HL-60 (cell line): ENCODE measurements at regions not wholly inside any gene's neighbourhood (a gene's known extent, or its start where the extent isn't known, plus 50 kb on each side); places are given as distances from the start of the nearest gene placed in this dataset.

Experiments used
- DNase-seq, 2 experiments: peaks; one replicate each; pipeline ENCODE4 v3.0.0-alpha.2; 2010 to 2020; ENCODE audit warnings: low read depth in 1 of 2, low spot score in 1 of 2
- H3K27ac ChIP-seq: fragments of 250-450 bp; sonication (Bioruptor Pico); replicated peaks from 2 replicates; pipeline ENCODE4 v1.5.1; 2020; ENCODE audit warnings: mild to moderate bottlenecking, moderate library complexity
- H3K27me3 ChIP-seq: fragments of 250-450 bp; sonication (Bioruptor Pico); 2 replicates; pipeline ENCODE4 v1.5.1; 2021; ENCODE audit warnings: mild to moderate bottlenecking, moderate library complexity; ENCODE audit not compliant: insufficient read depth, poor library complexity, severe bottlenecking
- H3K4me3 ChIP-seq: replicated peaks from 2 replicates; pipeline ENCODE4 v1.5.1; 2011; ENCODE audit warnings: mild to moderate bottlenecking, control low read depth, low read length; ENCODE audit not compliant: insufficient read depth
- CTCF ChIP-seq: IDR thresholded peaks from one replicate; pipeline ENCODE4 v1.5.1; 2011; ENCODE audit warnings: low read length, control low read depth, inconsistent platforms; ENCODE audit not compliant: insufficient read depth
- GABPA ChIP-seq: IDR thresholded peaks from 2 replicates; pipeline ENCODE4 v1.6.1; 2012; ENCODE audit warnings: low read depth
- POLR2AphosphoS5 ChIP-seq: IDR thresholded peaks from 2 replicates; pipeline ENCODE4 v1.6.1; 2012; ENCODE audit warnings: low read depth
- REST ChIP-seq: IDR thresholded peaks from 2 replicates; pipeline ENCODE4 v1.6.1; 2012; ENCODE audit warnings: low read depth; ENCODE audit not compliant: insufficient replicate concordance
- SPI1 ChIP-seq: IDR thresholded peaks from 2 replicates; pipeline ENCODE4 v1.6.1; 2012; ENCODE audit warnings: low read depth, mild to moderate bottlenecking, borderline replicate concordance

GRCh38 chr17:33383488-33384023 is 90.5 kb upstream of the ASIC2 start:
- TF ChIP-seq GABPA = no peak
- no peak for TF ChIP-seq REST
- no peak for TF ChIP-seq SPI1
- TF ChIP-seq POLR2AphosphoS5 = no peak
- no peak for TF ChIP-seq CTCF
- Histone ChIP-seq H3K27me3 (peaks cover 4% of the 10 kb centered on the region), H3K27ac (no peak overlapping the region), H3K4me3 (no peak overlapping the region)
- no peak for DNase-seq

GRCh38 chr17:33385133-33385532 is 92.0 kb upstream of the ASIC2 start:
- DNase-seq = no peak
- Histone ChIP-seq H3K27ac (no peak overlapping the region), H3K4me3 (no peak overlapping the region), H3K27me3 (peaks cover 4% of the 10 kb centered on the region)
- TF ChIP-seq CTCF (no peak), REST (peak; percentile 63)

- peaks cover 2% of the 10 kb centered on the region for H3K27me3 ChIP-seq
- no peak for TF ChIP-seq GABPA
- TF ChIP-seq REST = no peak
- TF ChIP-seq SPI1 = no peak
- no peak for TF ChIP-seq CTCF
- no peak for TF ChIP-seq POLR2AphosphoS5
- H3K4me3 ChIP-seq = no peak overlapping the region
- no peak for DNase-seq
- H3K27ac ChIP-seq = no peak overlapping the region
Measured at GRCh38 chr17:33385713-33386112, 92.6 kb upstream of the ASIC2 start.
